H9 (cell line): ENCODE measurements at regions not wholly inside any gene's neighbourhood (a gene's known extent, or its start where the extent isn't known, plus 50 kb on each side); places are given as distances from the start of the nearest gene placed in this dataset.

ENCODE experiments used
- DNase-seq: peaks from one replicate; pipeline ENCODE4 v3.0.0-alpha.2; 2017
- H2AFZ ChIP-seq: one replicate; pipeline ENCODE4 v1.6.1; 2013; ENCODE audit warnings: mild to moderate bottlenecking, low read length, control low read depth, moderate library complexity
- H2AK5ac ChIP-seq: 2 replicates; pipeline ENCODE4 v1.6.1; 2013; ENCODE audit warnings: low read length, control low read depth, mixed read lengths; ENCODE audit not compliant: insufficient read length
- H2BK120ac ChIP-seq: one replicate; pipeline ENCODE4 v1.6.1; 2013; ENCODE audit warnings: low read depth, mild to moderate bottlenecking, low read length, control low read depth, inconsistent platforms; ENCODE audit not compliant: poor library complexity, severe bottlenecking
- H2BK12ac ChIP-seq: 2 replicates; pipeline ENCODE4 v1.6.1; 2013; ENCODE audit warnings: low read length, control low read depth, mixed read lengths, low read depth; ENCODE audit not compliant: insufficient read length
- H2BK15ac ChIP-seq: 2 replicates; pipeline ENCODE4 v1.6.1; 2013; ENCODE audit warnings: low read depth, low read length, control low read depth
- H2BK20ac ChIP-seq: one replicate; pipeline ENCODE4 v1.6.1; 2013; ENCODE audit warnings: low read depth, mild to moderate bottlenecking, low read length, control low read depth, inconsistent platforms; ENCODE audit not compliant: poor library complexity, severe bottlenecking
- H2BK5ac ChIP-seq: 2 replicates; pipeline ENCODE4 v1.6.1; 2013; ENCODE audit warnings: low read length, control low read depth, mixed read lengths; ENCODE audit not compliant: insufficient read length
- H3K14ac ChIP-seq: 2 replicates; pipeline ENCODE4 v1.6.1; 2013; ENCODE audit warnings: low read length, control low read depth; ENCODE audit not compliant: insufficient read depth
- H3K18ac ChIP-seq: 2 replicates; pipeline ENCODE4 v1.6.1; 2013; ENCODE audit warnings: low read depth, mild to moderate bottlenecking, mixed read lengths, low read length, control low read depth; ENCODE audit not compliant: insufficient read length
- H3K23ac ChIP-seq: 2 replicates; pipeline ENCODE4 v1.6.1; 2013; ENCODE audit warnings: low read length, control low read depth, mixed read lengths, low read depth; ENCODE audit not compliant: insufficient read length
- H3K23me2 ChIP-seq: 2 replicates; pipeline ENCODE4 v1.6.1; 2013; ENCODE audit warnings: low read depth, mild to moderate bottlenecking, mixed read lengths, low read length, control low read depth; ENCODE audit not compliant: insufficient read length, poor library complexity, severe bottlenecking
- H3K27ac ChIP-seq: 2 replicates; pipeline ENCODE4 v1.5.1; 2013; ENCODE audit warnings: low read length, control low read depth, mixed read lengths, low read depth; ENCODE audit not compliant: insufficient read length
- H3K27me3 ChIP-seq: 2 replicates; pipeline ENCODE4 v1.6.1; 2013; ENCODE audit warnings: low read length, control low read depth, inconsistent platforms; ENCODE audit not compliant: insufficient read depth
- H3K4ac ChIP-seq: 2 replicates; pipeline ENCODE4 v1.6.1; 2013; ENCODE audit warnings: low read depth, mild to moderate bottlenecking, control low read depth, inconsistent platforms, low read length, moderate library complexity
- H3K4me1 ChIP-seq: 2 replicates; pipeline ENCODE4 v1.6.1; 2013; ENCODE audit warnings: low read length, control low read depth, inconsistent platforms; ENCODE audit not compliant: insufficient read depth
- H3K4me2 ChIP-seq: 2 replicates; pipeline ENCODE4 v1.6.1; 2013; ENCODE audit warnings: low read length, control low read depth, mixed read lengths; ENCODE audit not compliant: insufficient read length, insufficient read depth
- H3K56ac ChIP-seq: 2 replicates; pipeline ENCODE4 v1.6.1; 2013; ENCODE audit warnings: low read depth, mild to moderate bottlenecking, mixed read lengths, low read length, control low read depth; ENCODE audit not compliant: insufficient read length
- H3K79me1 ChIP-seq: 2 replicates; pipeline ENCODE4 v1.6.1; 2013; ENCODE audit warnings: low read depth, mild to moderate bottlenecking, moderate library complexity, low read length, control low read depth, inconsistent platforms; ENCODE audit not compliant: insufficient read depth, poor library complexity, severe bottlenecking
- H3K79me2 ChIP-seq: 2 replicates; pipeline ENCODE4 v1.6.1; 2013; ENCODE audit warnings: low read length, control low read depth, inconsistent platforms; ENCODE audit not compliant: insufficient read depth
- H3K9ac ChIP-seq: 2 replicates; pipeline ENCODE4 v1.6.1; 2013; ENCODE audit warnings: low read length, control low read depth, mixed read lengths; ENCODE audit not compliant: insufficient read length; ENCODE audit errors: extremely low read depth
- H3K9me3 ChIP-seq: one replicate; pipeline ENCODE4 v1.6.1; 2013; ENCODE audit warnings: low read depth, low read length, inconsistent platforms; ENCODE audit not compliant: control insufficient read depth
- H3T11ph ChIP-seq: one replicate; pipeline ENCODE4 v1.6.1; 2013; ENCODE audit warnings: mild to moderate bottlenecking, low read length, control low read depth, inconsistent platforms
- H4K20me1 ChIP-seq: one replicate; pipeline ENCODE4 v1.6.1; 2013; ENCODE audit not compliant: control insufficient read depth, insufficient read length, insufficient read depth
- H4K5ac ChIP-seq: 2 replicates; pipeline ENCODE4 v1.6.1; 2013; ENCODE audit warnings: low read depth, mild to moderate bottlenecking, mixed read lengths, low read length, control low read depth; ENCODE audit not compliant: insufficient read length
- H4K8ac ChIP-seq: replicated peaks from 2 replicates; pipeline ENCODE4 v1.6.1; 2013; ENCODE audit warnings: low read length, control low read depth, mixed read lengths, low read depth; ENCODE audit not compliant: insufficient read length
- H4K91ac ChIP-seq: 2 replicates; pipeline ENCODE4 v1.6.1; 2013; ENCODE audit warnings: low read depth, mild to moderate bottlenecking, moderate library complexity, mixed read lengths, low read length, control low read depth; ENCODE audit not compliant: insufficient read length
- H3K27ac Mint-ChIP-seq, 3 experiments: 2 replicates in 2 of 3; 3 replicates in 1 of 3; pipeline ENCODE4 v1.8.0; 2020 to 2021; ENCODE audit warnings: mixed read lengths in 3 of 3, mild to moderate bottlenecking in 1 of 3, moderate library complexity in 1 of 3
- H3K27me3 Mint-ChIP-seq: 2 replicates; pipeline ENCODE4 v1.8.0; 2021; ENCODE audit warnings: low read depth, mild to moderate bottlenecking, moderate library complexity, mixed read lengths
- H3K36me3 Mint-ChIP-seq, 3 experiments: 2 replicates in 2 of 3; 3 replicates in 1 of 3; pipeline ENCODE4 v1.8.0; 2020 to 2021; ENCODE audit warnings: low read depth in 3 of 3, mixed read lengths in 3 of 3; ENCODE audit not compliant: insufficient read depth in 1 of 3
- H3K4me1 Mint-ChIP-seq, 2 experiments: 2 replicates each; pipeline ENCODE4 v1.8.0; 2020; ENCODE audit warnings: mixed read lengths in 2 of 2
- H3K4me3 Mint-ChIP-seq, 2 experiments: 2 replicates in 1 of 2; 3 replicates in 1 of 2; pipeline ENCODE4 v1.8.0; 2020 to 2021; ENCODE audit warnings: mild to moderate bottlenecking in 2 of 2, mixed read lengths in 2 of 2, moderate library complexity in 1 of 2
- H3K9me3 Mint-ChIP-seq, 2 experiments: 2 replicates in 1 of 2; 3 replicates in 1 of 2; pipeline ENCODE4 v1.8.0; 2020; ENCODE audit warnings: mild to moderate bottlenecking in 2 of 2, mixed read lengths in 2 of 2, moderate library complexity in 1 of 2
- WGBS: extraction: QIAGEN DNeasy Blood & Tissue Kit; methylation state at CpG from one replicate; pipeline ENCODE4 v1.1.7; 2013; ENCODE audit warnings: missing lambda C conversion rate, low lambda C conversion rate, mixed read lengths; ENCODE audit not compliant: insufficient read length; ENCODE audit errors: extremely low coverage; 5-methylcytosine and 5-hydroxymethylcytosine counted together
- TF ChIP-seq, protein P1 (sequence below): fragments of 200-600 bp; sonication (generic); conservative IDR thresholded peaks from 3 replicates; pipeline ENCODE4 v1.8.0; 2021; ENCODE audit warnings: antibody characterized with exemption, mild to moderate bottlenecking

DNA sequence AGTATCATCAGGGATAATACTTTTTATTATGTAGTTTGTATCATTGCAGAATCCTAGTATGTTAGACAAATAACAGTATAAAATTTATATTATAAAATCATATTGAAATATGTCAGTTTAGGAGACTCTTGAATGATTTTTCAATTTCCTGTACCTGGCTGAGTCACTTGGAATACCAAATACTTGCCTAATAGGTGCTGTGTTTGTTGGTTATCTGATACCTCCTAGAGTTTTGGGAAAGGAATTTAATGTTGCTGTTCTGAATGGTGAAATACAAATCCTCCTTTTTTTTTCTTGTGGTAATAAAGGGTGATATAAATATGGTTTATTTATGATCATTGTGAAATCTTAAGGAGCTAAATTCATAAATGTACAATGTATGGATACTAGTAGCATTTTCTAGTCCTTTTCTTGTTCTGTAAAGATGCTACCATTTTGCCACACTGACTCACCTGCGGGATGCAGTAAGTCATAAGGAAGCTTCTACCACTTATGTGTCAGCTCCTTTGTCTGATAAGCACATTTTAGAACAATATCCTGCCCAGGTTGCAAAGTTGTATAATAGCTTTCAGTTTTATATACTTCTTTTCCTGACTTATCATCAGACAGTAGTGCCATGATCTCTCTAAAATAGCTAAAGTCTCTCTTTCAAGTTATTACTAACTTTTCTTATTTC, 465.5 kb downstream of the XIRP2 start:
- no peak overlapping the region for H3K4ac ChIP-seq
- no peak overlapping the region for H2BK12ac ChIP-seq
- H3K36me3 Mint-ChIP-seq: peaks cover 2 to 13% (median 8%) of the 10 kb centered on the region in 3 experiments; a peak in 6 of 7 replicates
- H3T11ph ChIP-seq: no peak overlapping the region
- no peak overlapping the region for H3K27ac ChIP-seq
- peaks cover 0 to 3% of the 10 kb centered on the region in 2 experiments; a peak in 2 of 4 replicates for H3K4me1 Mint-ChIP-seq
- H3K4me3 Mint-ChIP-seq: no peak overlapping the region
- H3K23me2 ChIP-seq: no peaks in the 10 kb centered on the region
- H2AK5ac ChIP-seq: no peak overlapping the region
- H3K9me3 Mint-ChIP-seq: no peaks in the 10 kb centered on the region; a peak in 1 of 5 replicates
- H4K91ac ChIP-seq: no peak overlapping the region
- H4K5ac ChIP-seq: no peak overlapping the region
- no peak overlapping the region for H2BK120ac ChIP-seq
- DNase-seq: no peak
- no peaks in the 10 kb centered on the region for H3K79me2 ChIP-seq
- H3K18ac ChIP-seq: no peak overlapping the region
- no peak overlapping the region for H2BK5ac ChIP-seq
- no peak overlapping the region for H3K27ac Mint-ChIP-seq
- H2AFZ ChIP-seq: no peak overlapping the region
- WGBS: no CpG with 5 or more reads among the region's 1 CpG
- no peak overlapping the region for H4K8ac ChIP-seq
- H4K20me1 ChIP-seq: no peaks in the 10 kb centered on the region
- no peak overlapping the region for H3K56ac ChIP-seq
- H3K27me3 ChIP-seq: no peaks in the 10 kb centered on the region
- TF ChIP-seq, protein P1, sequence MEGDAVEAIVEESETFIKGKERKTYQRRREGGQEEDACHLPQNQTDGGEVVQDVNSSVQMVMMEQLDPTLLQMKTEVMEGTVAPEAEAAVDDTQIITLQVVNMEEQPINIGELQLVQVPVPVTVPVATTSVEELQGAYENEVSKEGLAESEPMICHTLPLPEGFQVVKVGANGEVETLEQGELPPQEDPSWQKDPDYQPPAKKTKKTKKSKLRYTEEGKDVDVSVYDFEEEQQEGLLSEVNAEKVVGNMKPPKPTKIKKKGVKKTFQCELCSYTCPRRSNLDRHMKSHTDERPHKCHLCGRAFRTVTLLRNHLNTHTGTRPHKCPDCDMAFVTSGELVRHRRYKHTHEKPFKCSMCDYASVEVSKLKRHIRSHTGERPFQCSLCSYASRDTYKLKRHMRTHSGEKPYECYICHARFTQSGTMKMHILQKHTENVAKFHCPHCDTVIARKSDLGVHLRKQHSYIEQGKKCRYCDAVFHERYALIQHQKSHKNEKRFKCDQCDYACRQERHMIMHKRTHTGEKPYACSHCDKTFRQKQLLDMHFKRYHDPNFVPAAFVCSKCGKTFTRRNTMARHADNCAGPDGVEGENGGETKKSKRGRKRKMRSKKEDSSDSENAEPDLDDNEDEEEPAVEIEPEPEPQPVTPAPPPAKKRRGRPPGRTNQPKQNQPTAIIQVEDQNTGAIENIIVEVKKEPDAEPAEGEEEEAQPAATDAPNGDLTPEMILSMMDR: no peak
- no peak overlapping the region for H3K4me2 ChIP-seq
- no peak overlapping the region for H3K23ac ChIP-seq
- no peaks in the 10 kb centered on the region for H3K79me1 ChIP-seq
- no peak overlapping the region for H2BK15ac ChIP-seq
- H3K9ac ChIP-seq: no peak overlapping the region
- no peaks in the 10 kb centered on the region for H3K27me3 Mint-ChIP-seq
- no peaks in the 10 kb centered on the region for H3K9me3 ChIP-seq
- no peak overlapping the region for H2BK20ac ChIP-seq
- H3K4me1 ChIP-seq: no peaks in the 10 kb centered on the region
- no peak overlapping the region for H3K14ac ChIP-seq
